OCI-LY7 (cell line): ENCODE measurements at regions not wholly inside any gene's neighbourhood (a gene's known extent, or its start where the extent isn't known, plus 50 kb on each side); places are given as distances from the start of the nearest gene placed in this dataset.

Source experiments
- BruUV-seq: library from RNA; stranded (reverse); fragments of 400-500 nt; replicated peaks from 2 replicates; lab custom pipeline; 2021; lab: Mats Ljungman, UMichigan
- CTCF ChIA-PET: fragments of 300-600 bp; sonication (Branson Sonifier 250); formaldehyde crosslinking; loops from one replicate; lab custom pipeline; 2022; ENCODE audit warnings: antibody characterized with exemption; ENCODE audit not compliant: unreplicated experiment; lab: Charles Lee
- POLR2A ChIA-PET: fragments of 300-600 bp; sonication (Branson Sonifier 250); formaldehyde crosslinking; loops from one replicate; lab custom pipeline; 2022; ENCODE audit warnings: antibody characterized with exemption; lab: Charles Lee
- DNase-seq: peaks from one replicate; pipeline ENCODE4 v3.0.0-alpha.2; 2015; ENCODE audit warnings: low spot score
- H2AFZ ChIP-seq: fragments of 200-600 bp; sonication (generic), shearing (Covaris generic); 2 replicates; pipeline ENCODE4 v1.6.1; 2014; ENCODE audit warnings: mild to moderate bottlenecking, antibody characterized with exemption, low read length, moderate library complexity
- H3K27ac ChIP-seq: fragments of 200-600 bp; sonication (generic); 2 replicates; pipeline ENCODE4 v1.5.1; 2014; ENCODE audit warnings: mixed run types, low read depth, mild to moderate bottlenecking, moderate library complexity, low read length, inconsistent platforms; ENCODE audit not compliant: poor library complexity, severe bottlenecking
- H3K36me3 ChIP-seq: fragments of 200-600 bp; sonication (generic); 2 replicates; pipeline ENCODE4 v1.6.1; 2014; ENCODE audit warnings: mild to moderate bottlenecking, antibody characterized with exemption, low read length, moderate library complexity, mixed read lengths; ENCODE audit not compliant: insufficient read depth
- H3K4me1 ChIP-seq: fragments of 200-600 bp; sonication (generic); 2 replicates; pipeline ENCODE4 v1.5.1; 2014; ENCODE audit warnings: mild to moderate bottlenecking, low read length; ENCODE audit not compliant: insufficient read depth, poor library complexity, severe bottlenecking
- H3K4me2 ChIP-seq: fragments of 200-600 bp; sonication (generic); 2 replicates; pipeline ENCODE4 v1.6.1; 2014; ENCODE audit warnings: mild to moderate bottlenecking, low read length
- H3K4me3 ChIP-seq: fragments of 200-600 bp; sonication (generic); 2 replicates; pipeline ENCODE4 v1.5.1; 2014; ENCODE audit warnings: mild to moderate bottlenecking, low read depth, low read length; ENCODE audit not compliant: poor library complexity, severe bottlenecking
- H3K79me2 ChIP-seq: fragments of 200-600 bp; sonication (generic); 2 replicates; pipeline ENCODE4 v1.6.1; 2016; ENCODE audit warnings: low read depth, mild to moderate bottlenecking, low read length, moderate library complexity, mixed read lengths; ENCODE audit not compliant: insufficient read depth
- H3K9me2 ChIP-seq: fragments of 200-600 bp; sonication (generic); 2 replicates; pipeline ENCODE4 v1.6.1; 2016; ENCODE audit warnings: mild to moderate bottlenecking, low read length, mixed read lengths; ENCODE audit not compliant: insufficient read depth
- H3K9me3 ChIP-seq: fragments of 200-600 bp; sonication (generic); 2 replicates; pipeline ENCODE4 v1.6.1; 2014; ENCODE audit warnings: mild to moderate bottlenecking, mixed run types, low read length, mixed read lengths
- H4K20me1 ChIP-seq: fragments of 200-600 bp; sonication (generic); 2 replicates; pipeline ENCODE4 v1.6.1; 2014; ENCODE audit warnings: mild to moderate bottlenecking, antibody characterized with exemption, low read length, moderate library complexity, mixed read lengths; ENCODE audit not compliant: insufficient read depth
- EZH2phosphoT487 ChIP-seq: fragments of 200-600 bp; sonication (generic); IDR thresholded peaks from 2 replicates; pipeline ENCODE4 v1.6.1; 2018; ENCODE audit warnings: low read depth, borderline replicate concordance, mild to moderate bottlenecking, mixed run types, antibody characterized with exemption, low read length, moderate library complexity, mixed read lengths
- intact Hi-C: fragments of 100-400 bp; cut with micrococcal nuclease; formaldehyde crosslinking; loops from one replicate; pipeline ENCODE4 v1.10.0; 2022; ENCODE audit not compliant: unreplicated experiment
- TF ChIP-seq, protein P1 (sequence below): fragments of 200-600 bp; sonication (generic); conservative IDR thresholded peaks from 2 replicates; pipeline ENCODE4 v1.5.1; 2014; ENCODE audit warnings: mild to moderate bottlenecking, antibody characterized with exemption, low read length, moderate library complexity, mixed read lengths

DNA sequence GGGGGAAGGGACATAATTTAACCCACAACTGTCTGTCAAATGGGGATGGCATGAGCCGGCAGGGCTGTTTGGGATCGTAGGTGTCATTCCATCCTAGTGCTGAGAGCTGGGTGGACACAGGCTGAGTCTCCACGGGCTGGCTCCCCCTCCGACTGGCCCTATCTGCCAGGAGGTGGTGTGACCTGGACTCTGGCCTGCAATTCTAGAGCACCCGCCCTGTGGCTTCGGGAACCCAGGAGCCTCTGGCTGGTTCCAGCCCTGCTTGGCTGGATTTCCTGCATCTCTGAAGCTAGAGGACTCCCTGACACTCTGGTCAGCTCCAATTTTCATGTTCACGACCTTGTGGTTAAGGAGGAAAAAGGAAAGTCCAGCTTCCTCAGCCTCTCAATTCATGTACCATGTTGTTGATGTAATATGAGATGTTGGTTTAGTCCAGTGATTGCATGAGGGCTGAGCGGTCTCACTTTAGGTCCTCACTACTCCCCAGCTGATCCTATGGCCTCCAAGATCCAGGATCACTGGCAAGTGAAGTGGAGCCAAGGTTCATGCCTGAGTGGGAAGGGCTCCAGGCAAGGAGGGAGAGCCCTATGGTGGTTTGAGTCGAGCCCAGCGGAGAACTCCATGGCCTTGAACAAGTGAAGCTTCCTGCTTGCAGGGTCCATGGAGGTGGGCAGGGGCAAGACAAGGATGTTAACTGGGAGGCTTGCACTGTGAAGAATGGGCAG, 169.1 kb downstream of the NDUFA10 start:
- Histone ChIP-seq H3K79me2 (no peaks in the 10 kb centered on the region), H4K20me1 (no peaks in the 10 kb centered on the region), H3K4me1 (no peaks in the 10 kb centered on the region), H3K9me3 (no peaks in the 10 kb centered on the region), H2AFZ (no peak overlapping the region), H3K27ac (no peak overlapping the region), H3K36me3 (no peaks in the 10 kb centered on the region), H3K4me3 (no peak overlapping the region), H3K9me2 (no peaks in the 10 kb centered on the region), H3K4me2 (no peak overlapping the region)
- intact Hi-C loops, result no loop called here
- ChIA-PET POLR2A (interaction anchor here (0.6 kb wide), 2 partner anchors 44 to 49 kb away, joined by 3 to 5 read pairs; no protein-coding TSS in a partner anchor), CTCF (no interaction called here)
- no peak for DNase-seq
- TF ChIP-seq, protein P1, sequence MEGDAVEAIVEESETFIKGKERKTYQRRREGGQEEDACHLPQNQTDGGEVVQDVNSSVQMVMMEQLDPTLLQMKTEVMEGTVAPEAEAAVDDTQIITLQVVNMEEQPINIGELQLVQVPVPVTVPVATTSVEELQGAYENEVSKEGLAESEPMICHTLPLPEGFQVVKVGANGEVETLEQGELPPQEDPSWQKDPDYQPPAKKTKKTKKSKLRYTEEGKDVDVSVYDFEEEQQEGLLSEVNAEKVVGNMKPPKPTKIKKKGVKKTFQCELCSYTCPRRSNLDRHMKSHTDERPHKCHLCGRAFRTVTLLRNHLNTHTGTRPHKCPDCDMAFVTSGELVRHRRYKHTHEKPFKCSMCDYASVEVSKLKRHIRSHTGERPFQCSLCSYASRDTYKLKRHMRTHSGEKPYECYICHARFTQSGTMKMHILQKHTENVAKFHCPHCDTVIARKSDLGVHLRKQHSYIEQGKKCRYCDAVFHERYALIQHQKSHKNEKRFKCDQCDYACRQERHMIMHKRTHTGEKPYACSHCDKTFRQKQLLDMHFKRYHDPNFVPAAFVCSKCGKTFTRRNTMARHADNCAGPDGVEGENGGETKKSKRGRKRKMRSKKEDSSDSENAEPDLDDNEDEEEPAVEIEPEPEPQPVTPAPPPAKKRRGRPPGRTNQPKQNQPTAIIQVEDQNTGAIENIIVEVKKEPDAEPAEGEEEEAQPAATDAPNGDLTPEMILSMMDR, result no peak
- TF ChIP-seq EZH2phosphoT487, result no peak
- BruUV-seq, result no TSS peak

DNA sequence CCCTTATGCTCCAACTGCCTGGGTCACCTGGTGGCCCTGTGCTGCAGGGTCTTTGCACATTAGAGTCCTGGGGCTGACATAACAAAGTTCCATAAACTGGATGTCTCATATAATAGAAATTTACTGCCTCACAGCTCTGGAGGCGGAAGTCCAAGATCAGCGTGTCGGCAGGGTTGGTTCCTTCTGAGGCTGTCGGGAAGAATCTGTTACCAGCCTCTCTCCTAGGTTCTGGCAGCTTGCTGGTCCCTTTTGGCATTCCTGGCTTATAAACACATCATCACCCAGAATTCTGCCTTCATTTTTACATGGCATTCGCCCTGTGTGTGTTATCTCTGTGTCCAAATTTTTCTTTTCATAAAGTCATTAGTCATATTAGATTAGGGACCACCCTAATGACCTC, 170.5 kb downstream of the NDUFA10 start:
- no peaks in the 10 kb centered on the region for H3K4me1 ChIP-seq
- CTCF ChIA-PET, result no interaction called here
- H3K9me2 ChIP-seq, result no peaks in the 10 kb centered on the region
- H3K9me3 ChIP-seq, result no peaks in the 10 kb centered on the region
- H3K27ac ChIP-seq, result no peak overlapping the region
- BruUV-seq, result no TSS peak
- no peak for DNase-seq
- POLR2A ChIA-PET, result no interaction called here
- intact Hi-C loops, result no loop called here
- no peaks in the 10 kb centered on the region for H4K20me1 ChIP-seq
- no peaks in the 10 kb centered on the region for H3K36me3 ChIP-seq
- no peaks in the 10 kb centered on the region for H3K79me2 ChIP-seq
- TF ChIP-seq, protein P1, result no peak
- no peak for TF ChIP-seq EZH2phosphoT487
- H3K4me3 ChIP-seq, result no peak overlapping the region
- no peak overlapping the region for H2AFZ ChIP-seq
- no peak overlapping the region for H3K4me2 ChIP-seq

DNA sequence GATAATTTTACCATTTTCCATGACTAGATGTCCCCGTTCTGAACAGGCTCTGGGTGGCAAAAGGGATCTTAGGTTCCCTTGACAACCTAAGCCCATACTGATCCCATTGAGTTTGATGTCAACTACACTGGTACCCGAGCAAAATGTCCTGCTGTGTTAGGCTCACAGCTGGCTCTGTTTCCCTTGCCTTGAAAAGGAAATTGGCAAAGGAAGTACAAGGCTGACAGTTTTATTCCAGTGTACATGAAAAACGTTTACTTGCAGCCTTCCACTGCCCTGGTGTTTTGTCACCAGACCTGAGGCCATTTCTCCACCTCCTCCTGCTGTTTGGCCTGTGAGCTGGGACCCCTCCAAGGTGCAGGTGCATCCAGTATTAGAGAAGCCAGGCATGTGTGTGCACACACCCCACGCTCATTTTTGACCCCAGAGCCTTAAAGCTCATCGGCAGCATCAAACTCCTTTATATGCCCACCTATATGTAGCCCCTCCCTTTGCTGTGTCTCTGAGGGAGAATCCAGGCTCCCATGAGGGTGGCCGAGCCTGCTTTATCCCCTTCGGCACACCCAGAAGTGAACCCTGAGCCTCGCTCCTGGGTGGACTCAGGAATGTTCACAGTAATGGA, 171.3 kb downstream of the NDUFA10 start:
- BruUV-seq, result no TSS peak
- no peaks in the 10 kb centered on the region for H3K79me2 ChIP-seq
- H3K27ac ChIP-seq, result no peak overlapping the region
- TF ChIP-seq, protein P1, result no peak
- TF ChIP-seq EZH2phosphoT487, result no peak
- H3K4me1 ChIP-seq, result no peaks in the 10 kb centered on the region
- intact Hi-C loops, result no loop called here
- H3K36me3 ChIP-seq, result no peaks in the 10 kb centered on the region
- no peak overlapping the region for H3K4me3 ChIP-seq
- no peaks in the 10 kb centered on the region for H4K20me1 ChIP-seq
- no peak overlapping the region for H3K4me2 ChIP-seq
- no peaks in the 10 kb centered on the region for H3K9me3 ChIP-seq
- no peaks in the 10 kb centered on the region for H3K9me2 ChIP-seq
- no peak for DNase-seq
- POLR2A ChIA-PET, result interaction anchor here (0.6 kb wide), 1 partner anchor 32 kb away, joined by 3 read pairs; no protein-coding TSS in a partner anchor
- H2AFZ ChIP-seq, result no peak overlapping the region
- CTCF ChIA-PET, result no interaction called here
